ENCODE measurements at regions not wholly inside any gene's neighbourhood (a gene's known extent, or its start where the extent isn't known, plus 50 kb on each side); places are given as distances from the start of the nearest gene placed in this dataset.

DNA sequence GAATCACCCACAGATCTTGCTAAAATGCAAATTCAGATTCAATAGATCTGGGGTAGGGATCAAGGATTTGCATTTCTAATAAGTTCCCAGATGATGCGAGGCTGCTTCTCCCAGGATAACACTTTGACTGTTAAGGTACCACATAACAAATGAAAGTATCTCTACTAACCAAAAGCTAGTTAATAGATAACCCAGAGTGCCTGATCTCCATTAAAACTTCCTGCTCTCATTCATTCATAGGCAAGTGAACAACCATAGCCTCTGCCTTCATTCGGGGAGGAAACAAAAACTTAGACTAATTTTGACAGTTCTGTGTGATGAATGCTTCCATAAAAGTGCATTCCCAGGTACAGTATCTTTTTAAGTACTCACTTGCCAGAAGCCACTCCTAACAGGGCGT lies 265.6 kb upstream of the BTBD3 start:
- DNase-seq = no peak
- WGBS, 2 donors = 41 to 43% methylated on average over 3 of the region's 3 CpGs
- no peaks in the 10 kb centered on the region for H3K36me3 ChIP-seq
- peaks cover 0 to 3% (median 0%) of the 10 kb centered on the region in 3 donors for H3K9me3 ChIP-seq
- no peak overlapping the region for H3K4me3 ChIP-seq
- TF ChIP-seq, protein P1, sequence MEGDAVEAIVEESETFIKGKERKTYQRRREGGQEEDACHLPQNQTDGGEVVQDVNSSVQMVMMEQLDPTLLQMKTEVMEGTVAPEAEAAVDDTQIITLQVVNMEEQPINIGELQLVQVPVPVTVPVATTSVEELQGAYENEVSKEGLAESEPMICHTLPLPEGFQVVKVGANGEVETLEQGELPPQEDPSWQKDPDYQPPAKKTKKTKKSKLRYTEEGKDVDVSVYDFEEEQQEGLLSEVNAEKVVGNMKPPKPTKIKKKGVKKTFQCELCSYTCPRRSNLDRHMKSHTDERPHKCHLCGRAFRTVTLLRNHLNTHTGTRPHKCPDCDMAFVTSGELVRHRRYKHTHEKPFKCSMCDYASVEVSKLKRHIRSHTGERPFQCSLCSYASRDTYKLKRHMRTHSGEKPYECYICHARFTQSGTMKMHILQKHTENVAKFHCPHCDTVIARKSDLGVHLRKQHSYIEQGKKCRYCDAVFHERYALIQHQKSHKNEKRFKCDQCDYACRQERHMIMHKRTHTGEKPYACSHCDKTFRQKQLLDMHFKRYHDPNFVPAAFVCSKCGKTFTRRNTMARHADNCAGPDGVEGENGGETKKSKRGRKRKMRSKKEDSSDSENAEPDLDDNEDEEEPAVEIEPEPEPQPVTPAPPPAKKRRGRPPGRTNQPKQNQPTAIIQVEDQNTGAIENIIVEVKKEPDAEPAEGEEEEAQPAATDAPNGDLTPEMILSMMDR (IDR thresholded peaks at IDR 0.05) = no peak
- TF ChIP-seq POLR2A (IDR thresholded peaks at IDR 0.05) = no peak
- H3K27me3 ChIP-seq = no peaks in the 10 kb centered on the region
- no peaks in the 10 kb centered on the region for H3K4me1 ChIP-seq
- intact Hi-C loops (cut with DNase I) = no loop called here
- no peak overlapping the region for H3K27ac ChIP-seq

DNA sequence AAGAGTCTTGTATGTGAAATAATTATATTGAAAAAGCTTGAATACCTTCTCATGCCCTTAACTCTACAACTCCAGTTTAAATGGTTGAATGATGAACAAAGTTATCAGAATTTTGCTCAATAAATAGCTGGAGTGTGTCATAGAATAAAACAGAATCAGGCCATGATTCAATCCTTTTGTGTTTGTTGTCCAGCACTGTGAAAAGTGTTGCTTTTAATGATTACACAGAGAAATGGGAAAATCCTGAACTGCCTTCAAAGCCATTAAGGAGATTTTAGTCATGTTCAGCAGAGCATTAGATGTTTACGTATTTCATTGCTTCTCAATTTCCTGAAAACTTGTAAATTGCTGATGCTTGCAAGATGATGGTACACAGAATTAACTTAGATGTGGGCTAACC lies 262.9 kb upstream of the BTBD3 start:
- no peaks in the 10 kb centered on the region for H3K4me1 ChIP-seq
- no peaks in the 10 kb centered on the region for H3K9me3 ChIP-seq
- H3K36me3 ChIP-seq = no peaks in the 10 kb centered on the region
- H3K27ac ChIP-seq = no peak overlapping the region
- no peaks in the 10 kb centered on the region for H3K27me3 ChIP-seq
- DNase-seq = no peak
- no peak for TF ChIP-seq POLR2A (IDR thresholded peaks at IDR 0.05)
- TF ChIP-seq, protein P1 (IDR thresholded peaks at IDR 0.05) = no peak
- 87 to 90% methylated on average over 1 of the region's 1 CpG for WGBS, 2 donors
- intact Hi-C loops (cut with DNase I) = no loop called here
- no peak overlapping the region for H3K4me3 ChIP-seq

DNA sequence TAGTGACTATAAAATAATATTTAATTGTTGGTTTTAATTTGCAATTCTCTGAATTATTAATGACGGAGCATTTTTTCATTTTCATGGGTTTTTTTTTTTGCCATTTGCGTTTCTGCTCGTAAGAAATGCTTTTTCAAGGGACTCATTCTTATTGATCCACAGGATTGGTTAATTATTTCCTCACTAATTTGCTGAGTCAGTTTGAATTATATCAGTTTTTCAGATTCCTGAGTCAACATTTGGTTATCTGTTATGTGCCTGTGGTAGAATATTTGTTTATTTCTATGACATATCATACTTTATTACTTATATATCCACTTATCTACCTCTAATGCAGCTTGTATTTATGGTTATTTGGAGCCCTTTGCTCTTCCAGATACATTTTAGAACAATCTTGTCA lies 257.0 kb upstream of the BTBD3 start:
- intact Hi-C loops (cut with DNase I) = no loop called here
- WGBS, 2 donors = 79 to 84% methylated on average over 3 of the region's 3 CpGs
- Histone ChIP-seq H3K27ac (no peak overlapping the region), H3K36me3 (no peaks in the 10 kb centered on the region), H3K4me3 (no peak overlapping the region), H3K27me3 (no peaks in the 10 kb centered on the region), H3K9me3 (no peaks in the 10 kb centered on the region), H3K4me1 (no peaks in the 10 kb centered on the region)
- TF ChIP-seq, protein P1 (IDR thresholded peaks at IDR 0.05) = no peak
- TF ChIP-seq POLR2A (IDR thresholded peaks at IDR 0.05) = no peak
- DNase-seq = no peak

DNA sequence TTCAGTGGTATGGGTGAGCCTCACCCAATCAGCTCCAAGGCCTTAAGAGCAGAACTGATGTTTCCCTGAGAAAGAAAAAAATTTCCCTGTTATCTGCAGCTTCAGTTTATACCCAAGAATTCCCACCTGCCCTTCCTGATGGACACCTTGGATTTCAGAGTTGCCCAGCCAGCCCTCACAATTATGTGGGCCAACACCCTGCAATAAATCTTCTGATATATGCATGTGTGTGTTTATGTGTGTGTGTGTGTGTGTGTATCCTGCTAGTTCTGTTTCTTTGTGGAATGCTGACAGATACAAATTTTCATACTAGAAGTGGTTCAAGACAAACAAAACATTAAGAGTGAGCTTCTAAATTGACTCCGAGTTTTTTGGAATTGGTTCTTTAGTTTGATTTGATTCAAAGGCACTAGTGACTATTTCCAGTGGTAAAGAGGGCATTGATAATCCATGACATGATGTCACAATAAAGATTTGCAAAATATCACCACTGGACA lies 246.6 kb upstream of the BTBD3 start:
- H3K27me3 ChIP-seq = no peaks in the 10 kb centered on the region
- H3K9me3 ChIP-seq = no peaks in the 10 kb centered on the region
- H3K27ac ChIP-seq = no peak overlapping the region
- H3K4me1 ChIP-seq = peaks cover 0 to 2% (median 1%) of the 10 kb centered on the region in 3 donors
- TF ChIP-seq, protein P1 (IDR thresholded peaks at IDR 0.05) = no peak
- no peak for TF ChIP-seq POLR2A (IDR thresholded peaks at IDR 0.05)
- H3K4me3 ChIP-seq = no peak overlapping the region
- no peaks in the 10 kb centered on the region for H3K36me3 ChIP-seq
- intact Hi-C loops (cut with DNase I) = loop anchor here (10.0 kb wide), 1 partner anchor 1434 kb away; no protein-coding TSS in a partner anchor
- DNase-seq = no peak
- 25 to 56% methylated on average over 1 of the region's 1 CpG for WGBS, 2 donors

DNA sequence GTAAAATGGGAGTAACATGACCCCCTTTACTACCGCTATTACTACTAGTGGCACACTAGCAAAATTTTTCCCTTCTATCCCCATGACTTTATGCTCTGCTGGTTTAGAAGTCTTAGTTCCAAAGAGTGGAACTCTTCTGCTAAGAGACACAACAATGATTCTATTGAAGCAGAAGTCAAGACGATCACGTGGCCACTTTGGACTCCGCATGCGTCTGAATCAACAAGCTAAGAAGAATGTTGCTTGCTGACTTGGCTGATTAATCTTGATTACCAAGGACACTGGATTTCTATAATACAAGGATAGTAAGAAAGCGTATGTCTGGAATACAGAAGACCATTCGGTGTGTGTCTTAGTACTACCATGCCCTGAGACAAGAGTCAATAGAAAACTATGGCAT lies 244.7 kb upstream of the BTBD3 start:
- WGBS, 2 donors = 89 to 93% methylated on average over 7 of the region's 7 CpGs
- Histone ChIP-seq H3K27ac (no peak overlapping the region), H3K36me3 (no peaks in the 10 kb centered on the region), H3K4me3 (no peak overlapping the region), H3K27me3 (no peaks in the 10 kb centered on the region), H3K4me1 (peaks cover 0 to 8% (median 6%) of the 10 kb centered on the region in 3 donors), H3K9me3 (no peaks in the 10 kb centered on the region)
- intact Hi-C loops (cut with DNase I) = loop anchor here (10.0 kb wide), 1 partner anchor 1432 kb away; no protein-coding TSS in a partner anchor
- TF ChIP-seq POLR2A (IDR thresholded peaks at IDR 0.05) = no peak
- TF ChIP-seq, protein P1 (IDR thresholded peaks at IDR 0.05) = no peak
- no peak for DNase-seq
